ENCODE measurements at regions not wholly inside any gene's neighbourhood (a gene's known extent, or its start where the extent isn't known, plus 50 kb on each side); places are given as distances from the start of the nearest gene placed in this dataset.

DNA sequence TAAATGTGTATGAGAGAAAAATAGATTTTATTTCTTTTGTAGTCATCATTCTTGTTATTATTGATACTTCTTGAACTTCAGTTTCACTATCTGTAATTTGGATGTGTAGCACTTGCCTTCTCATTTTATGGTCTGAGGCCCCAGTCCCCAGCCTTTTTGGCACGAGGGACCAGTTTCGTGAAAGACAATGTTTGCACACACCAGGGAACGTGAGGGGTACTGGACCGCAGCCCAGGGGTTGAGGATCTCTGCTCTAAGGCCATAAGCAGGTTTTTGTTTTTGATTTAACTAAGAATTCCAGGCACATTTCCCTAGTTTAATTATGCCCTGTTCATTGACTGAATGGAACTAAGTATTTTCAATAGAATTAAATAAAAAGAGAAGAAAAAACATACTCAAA is 261.5 kb downstream of the BMP2 start:
- in situ Hi-C loops (cut with MboI; ENCODE audit: low sequenced_read_pairs): no loop called here

- in situ Hi-C loops (cut with MboI; ENCODE audit: low sequenced_read_pairs): no loop called here
These were observed 263.7 kb downstream of the BMP2 start for GRCh38 chr20:7031222-7031621.

DNA sequence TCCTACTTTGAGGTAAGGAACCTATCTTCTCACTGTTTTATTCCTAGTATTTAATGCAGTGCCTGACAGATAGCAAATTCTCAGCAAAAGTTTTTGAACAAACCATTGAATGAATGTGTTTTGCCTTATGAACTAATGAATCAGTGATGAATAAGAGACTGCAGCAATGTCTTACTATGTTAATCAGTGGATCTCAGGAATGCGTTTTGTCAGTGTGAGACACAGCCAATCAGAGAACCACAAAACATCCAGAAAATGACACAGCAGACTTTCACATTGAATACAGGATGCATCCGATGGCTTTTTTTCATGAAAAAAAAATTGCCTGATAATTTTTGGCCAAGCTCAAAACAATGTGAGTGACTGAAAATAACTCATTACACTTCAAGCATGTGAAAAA is 270.5 kb downstream of the BMP2 start:
- in situ Hi-C loops (cut with MboI; ENCODE audit: low sequenced_read_pairs): no loop called here

- in situ Hi-C loops (cut with MboI; ENCODE audit: low sequenced_read_pairs): no loop called here
These were observed 290.1 kb downstream of the BMP2 start for GRCh38 chr20:7057611-7058010.

- in situ Hi-C loops (cut with MboI; ENCODE audit: low sequenced_read_pairs): loop anchor here (25.0 kb wide), 1 partner anchor 242 kb away; no protein-coding TSS in a partner anchor
These were observed 311.3 kb downstream of the BMP2 start for GRCh38 chr20:7078804-7079203.

DNA sequence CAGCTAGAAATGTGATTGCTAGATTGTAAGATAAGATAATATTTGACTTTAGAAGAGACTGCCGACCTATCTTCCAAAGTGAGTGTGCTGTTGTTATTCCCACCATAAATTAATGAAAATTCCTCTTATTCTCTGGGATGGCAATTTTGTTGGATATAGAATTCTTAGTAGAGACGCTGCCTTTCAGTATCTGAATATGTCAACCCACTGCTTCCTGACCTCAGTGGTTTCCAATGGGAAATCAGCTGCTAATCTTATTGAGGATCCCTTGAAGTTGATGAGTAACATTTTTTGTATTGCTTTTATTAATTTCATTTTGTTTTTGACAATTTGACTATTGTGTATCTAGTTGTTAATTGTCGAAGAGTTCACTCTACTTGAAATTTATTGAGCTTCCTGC is 313.0 kb downstream of the BMP2 start:
- in situ Hi-C loops (cut with MboI; ENCODE audit: low sequenced_read_pairs): loop anchor here (25.0 kb wide), 1 partner anchor 243 kb away; no protein-coding TSS in a partner anchor

DNA sequence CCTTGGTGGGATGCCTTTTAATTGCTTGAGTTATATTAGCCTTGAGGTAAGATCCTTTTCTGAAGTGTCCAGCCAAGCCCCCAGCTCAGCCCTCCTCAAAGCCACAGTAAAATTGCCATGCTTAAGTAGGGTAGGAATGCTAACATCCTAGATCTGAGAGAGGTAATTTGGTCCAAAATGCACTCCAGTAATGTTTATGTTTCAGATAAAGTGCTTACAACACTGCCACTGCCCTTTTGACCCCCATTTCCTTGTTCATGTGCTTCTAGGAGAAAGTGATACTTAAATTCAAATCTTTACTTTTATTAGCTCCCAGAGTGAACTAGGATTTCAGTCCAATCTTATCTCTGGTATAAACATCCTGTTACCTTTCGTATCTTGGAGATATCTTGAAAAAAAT is 318.0 kb downstream of the BMP2 start:
- in situ Hi-C loops (cut with MboI; ENCODE audit: low sequenced_read_pairs): loop anchor here (25.0 kb wide), 1 partner anchor 248 kb away; no protein-coding TSS in a partner anchor

DNA sequence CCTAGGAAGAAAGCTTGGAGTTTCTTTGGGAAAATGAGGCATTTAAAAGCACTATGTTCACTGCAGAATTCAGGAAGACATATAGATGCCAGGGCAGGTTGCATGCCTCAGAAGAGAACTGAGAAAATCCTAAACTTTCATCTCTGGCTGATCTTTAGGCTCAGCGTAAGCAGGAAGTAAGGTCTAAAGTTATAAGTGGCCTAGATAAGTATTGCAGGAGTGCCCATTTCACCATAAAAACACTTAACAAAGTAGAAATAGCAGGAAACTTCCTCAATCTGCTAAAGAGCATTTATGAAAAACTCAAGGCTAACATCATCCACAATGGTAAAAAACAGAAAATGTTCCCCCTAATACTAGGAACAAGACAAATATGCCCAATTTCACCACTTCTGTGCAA is 320.3 kb downstream of the BMP2 start:
- in situ Hi-C loops (cut with MboI; ENCODE audit: low sequenced_read_pairs): loop anchor here (25.0 kb wide), 1 partner anchor 251 kb away; no protein-coding TSS in a partner anchor

DNA sequence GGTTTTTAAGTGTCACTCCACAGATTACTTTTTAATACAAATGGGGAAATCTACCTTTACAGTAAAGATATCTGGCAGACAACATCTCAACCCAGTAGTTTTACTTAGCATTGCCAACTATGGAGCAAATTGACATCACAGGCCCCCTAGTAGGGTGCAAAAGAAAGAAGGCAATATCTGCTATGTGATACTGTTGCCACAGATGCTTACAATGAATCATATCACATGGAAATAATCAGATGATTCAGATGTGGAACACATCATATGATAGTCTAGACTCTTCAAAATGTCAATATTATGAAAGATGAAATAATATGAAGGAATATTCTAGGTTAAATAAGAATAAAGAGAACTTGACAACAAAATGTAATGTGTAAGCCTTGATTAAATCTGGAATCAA is 322.5 kb downstream of the BMP2 start:
- in situ Hi-C loops (cut with MboI; ENCODE audit: low sequenced_read_pairs): loop anchor here (25.0 kb wide), 1 partner anchor 253 kb away; no protein-coding TSS in a partner anchor

DNA sequence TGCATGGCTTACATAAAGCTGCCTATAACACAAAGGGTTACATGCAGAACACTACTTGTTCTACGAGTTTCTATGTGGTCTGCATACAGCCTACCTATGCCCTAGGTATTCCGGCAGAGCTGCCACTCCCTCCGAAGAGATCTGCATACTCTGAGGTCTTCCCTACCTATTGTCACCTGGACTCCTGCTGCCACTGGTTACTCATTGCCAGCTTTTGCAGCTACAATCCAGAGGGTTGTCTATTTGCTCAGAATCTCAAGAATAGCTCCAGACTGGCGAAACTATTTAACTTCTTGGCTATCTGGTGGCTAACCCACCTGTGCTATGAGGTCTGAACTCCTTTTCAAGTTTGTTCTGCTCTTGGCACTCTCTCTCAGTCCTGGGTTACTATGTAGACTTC is 323.3 kb downstream of the BMP2 start:
- in situ Hi-C loops (cut with MboI; ENCODE audit: low sequenced_read_pairs): loop anchor here (25.0 kb wide), 1 partner anchor 254 kb away; no protein-coding TSS in a partner anchor

DNA sequence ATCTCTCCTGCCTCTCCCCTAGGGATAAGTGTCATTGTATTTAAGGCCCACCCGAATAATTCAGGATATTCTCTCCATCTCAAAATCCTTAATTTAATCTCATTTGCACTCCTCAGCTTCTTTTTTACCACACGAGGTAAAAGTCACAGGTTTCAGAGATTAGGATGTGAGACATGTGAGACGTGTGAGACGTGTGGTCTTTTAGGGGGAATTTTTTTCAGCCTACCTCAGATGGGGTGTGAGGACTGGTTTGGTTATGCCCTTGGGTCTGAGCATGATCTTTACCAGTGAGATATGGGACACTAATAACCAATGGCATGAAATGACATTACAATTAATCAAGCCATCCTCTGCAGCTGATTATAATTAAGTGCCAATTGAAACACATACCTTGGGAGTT is 324.2 kb downstream of the BMP2 start:
- in situ Hi-C loops (cut with MboI; ENCODE audit: low sequenced_read_pairs): loop anchor here (25.0 kb wide), 1 partner anchor 254 kb away; no protein-coding TSS in a partner anchor

- in situ Hi-C loops (cut with MboI; ENCODE audit: low sequenced_read_pairs): loop anchor here (25.0 kb wide), 1 partner anchor 257 kb away; no protein-coding TSS in a partner anchor
These were observed 327.0 kb downstream of the BMP2 start for GRCh38 chr20:7094438-7094997.

GRCh38 chr20:7106910-7107309 is 339.4 kb downstream of the BMP2 start:
- in situ Hi-C loops (cut with MboI; ENCODE audit: low sequenced_read_pairs): no loop called here

DNA sequence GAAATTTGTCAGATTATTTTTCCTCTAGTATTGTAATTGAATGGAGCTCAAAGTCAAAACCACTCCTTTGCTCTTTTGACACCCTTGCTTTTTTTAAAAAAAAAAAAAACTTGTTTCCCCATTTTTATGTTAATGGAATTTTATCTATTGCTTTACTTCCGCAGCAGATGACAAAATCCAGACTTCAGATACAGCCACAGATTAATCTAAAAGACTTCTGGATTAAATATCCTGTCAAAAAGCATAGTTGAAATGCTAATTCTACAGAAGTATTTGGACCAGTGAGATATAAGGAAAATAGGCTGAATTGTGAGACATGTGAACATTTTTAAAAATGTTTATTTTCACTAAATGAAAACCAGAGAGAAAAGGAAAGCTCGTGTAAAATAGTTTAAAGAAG is 341.4 kb downstream of the BMP2 start:
- in situ Hi-C loops (cut with MboI; ENCODE audit: low sequenced_read_pairs): no loop called here

- in situ Hi-C loops (cut with MboI; ENCODE audit: low sequenced_read_pairs): no loop called here
These were observed 346.3 kb downstream of the BMP2 start for GRCh38 chr20:7113577-7114466.

DNA sequence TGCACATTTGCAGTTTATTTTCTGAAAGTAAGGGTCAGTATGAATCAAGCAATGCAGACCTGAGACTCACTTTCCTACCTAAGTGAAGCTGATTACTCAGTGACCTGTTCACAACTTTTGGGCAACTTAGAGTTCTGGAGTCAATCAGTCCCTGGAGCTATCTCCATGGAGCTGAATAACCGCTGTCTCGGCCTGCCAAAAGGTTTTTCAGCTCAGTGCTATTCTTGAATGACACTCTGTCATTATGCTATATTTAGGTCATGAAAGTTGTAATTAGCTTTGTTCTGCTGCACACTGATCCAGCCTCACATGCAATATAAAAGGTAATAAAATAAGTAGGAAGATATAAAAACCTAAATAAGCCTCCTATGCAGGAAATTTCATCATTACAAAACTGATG is 356.0 kb downstream of the BMP2 start:
- in situ Hi-C loops (cut with MboI; ENCODE audit: low sequenced_read_pairs): no loop called here

GRCh38 chr20:7124120-7124519 is 356.6 kb downstream of the BMP2 start:
- in situ Hi-C loops (cut with MboI; ENCODE audit: low sequenced_read_pairs): no loop called here

DNA sequence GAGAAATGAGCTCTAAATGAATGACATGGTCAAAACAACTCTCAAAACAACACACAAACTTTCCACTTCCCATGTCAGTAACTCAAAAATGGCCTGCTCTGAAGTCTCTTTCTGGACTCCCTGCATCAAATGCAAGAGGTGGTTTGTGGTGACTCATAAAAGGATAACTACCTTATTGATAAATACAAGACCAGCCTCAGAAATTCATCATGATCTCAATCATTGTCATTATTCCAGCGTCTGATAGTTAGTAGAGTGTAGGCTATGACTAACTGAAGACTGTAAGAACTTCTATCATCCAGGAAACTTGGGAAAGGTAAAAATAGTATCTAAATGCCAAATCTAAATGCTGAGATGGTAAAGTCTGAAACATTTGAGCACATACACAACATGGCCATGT is 369.4 kb downstream of the BMP2 start:
- in situ Hi-C loops (cut with MboI; ENCODE audit: low sequenced_read_pairs): no loop called here

DNA sequence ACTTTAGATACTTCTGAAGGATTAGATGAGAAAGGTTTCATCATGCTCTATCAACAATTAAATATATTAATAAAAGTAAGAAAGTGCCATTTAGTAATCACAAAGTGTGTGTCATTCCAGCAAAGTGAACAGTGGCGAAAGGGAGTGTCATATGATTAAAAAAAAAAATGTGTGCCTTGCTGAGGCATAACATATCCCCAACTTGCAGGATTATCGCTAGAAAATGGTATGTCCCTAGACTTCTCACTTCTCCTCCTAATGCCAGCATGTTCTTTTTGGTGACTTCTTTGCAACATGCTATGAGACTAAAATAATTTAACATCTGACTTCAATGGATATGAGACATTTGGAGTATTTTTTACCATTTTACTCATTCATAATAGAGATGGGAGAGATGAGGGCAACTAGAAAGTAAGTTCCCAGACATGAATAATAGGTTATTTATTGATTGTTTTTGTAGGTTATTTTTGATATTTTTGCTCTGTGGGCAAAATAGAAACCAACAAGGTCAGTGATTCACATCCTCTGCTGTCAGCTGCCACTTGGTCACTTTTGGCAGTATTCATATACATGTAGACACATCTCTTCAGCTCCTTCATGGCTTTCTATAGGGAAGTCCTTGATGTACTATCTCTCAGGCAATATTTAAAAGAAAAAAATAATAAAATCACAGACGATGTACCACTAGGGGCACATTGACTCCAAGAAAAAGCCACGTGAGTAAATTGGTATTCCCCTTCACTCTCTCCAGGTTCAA is 370.1 kb downstream of the BMP2 start:
- in situ Hi-C loops (cut with MboI; ENCODE audit: low sequenced_read_pairs): no loop called here

- in situ Hi-C loops (cut with MboI; ENCODE audit: low sequenced_read_pairs): no loop called here
These were observed 377.0 kb downstream of the BMP2 start for GRCh38 chr20:7144464-7144863.

DNA sequence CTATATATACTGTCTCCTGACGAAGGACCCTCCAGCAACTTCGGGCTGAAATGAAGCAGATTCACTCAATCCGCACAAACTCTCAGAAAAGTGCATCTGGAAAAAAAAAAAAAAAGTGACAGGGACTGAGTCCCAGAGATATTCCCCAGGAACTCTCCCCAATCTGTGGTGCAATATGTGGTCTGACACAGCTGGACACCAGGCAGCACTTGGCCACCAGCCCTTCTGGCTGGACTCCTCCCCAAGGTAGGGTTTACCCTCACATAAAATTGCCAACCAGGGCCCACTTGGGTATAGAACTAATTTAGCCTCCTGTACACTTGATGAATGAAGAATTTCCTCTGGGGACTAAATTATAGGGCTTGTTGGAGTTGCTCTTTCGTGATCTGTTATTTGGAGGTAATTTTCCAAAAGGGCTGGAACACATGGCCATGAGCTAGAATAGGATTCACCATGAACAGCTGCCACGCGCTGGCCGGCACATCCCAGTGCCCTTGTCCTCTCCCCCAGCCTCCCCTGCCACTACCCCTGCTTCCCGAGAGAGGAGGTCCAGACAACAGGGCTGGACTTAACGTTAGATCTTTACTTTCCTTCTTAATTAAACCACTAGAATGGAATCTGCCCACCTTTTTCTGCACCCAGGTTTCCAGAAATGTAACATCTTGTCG is 379.2 kb downstream of the BMP2 start:
- in situ Hi-C loops (cut with MboI; ENCODE audit: low sequenced_read_pairs): no loop called here

All from HL-60/S4 treated with retinoic acid at 250 ng/mL for 4 days and 3 days (cell line).